H1 (cell line): ENCODE measurements at regions not wholly inside any gene's neighbourhood (a gene's known extent, or its start where the extent isn't known, plus 50 kb on each side); places are given as distances from the start of the nearest gene placed in this dataset.

Experiments used
- CBX5 ChIP-seq: fragments of 300-800, 300-1000 bp; sonication (generic); IDR thresholded peaks from 2 replicates; pipeline ENCODE4 v1.7.1; 2016; ENCODE audit warnings: antibody characterized with exemption, low read length, low read depth
- KDM1A ChIP-seq: fragments of 200-600, 300-600 bp; sonication (generic); IDR thresholded peaks from 2 replicates; pipeline ENCODE4 v1.7.1; 2016; ENCODE audit warnings: mild to moderate bottlenecking, low read length, borderline replicate concordance
- PHF8 ChIP-seq: fragments of 200-600 bp; sonication (generic); conservative IDR thresholded peaks from 2 replicates; pipeline ENCODE4 v1.7.1; 2012; ENCODE audit warnings: low read depth, mild to moderate bottlenecking, inconsistent platforms, low read length, moderate library complexity
- TCF12 ChIP-seq: IDR thresholded peaks from 2 replicates; pipeline ENCODE4 v1.6.1; 2011; ENCODE audit warnings: low read depth, mild to moderate bottlenecking, low read length

DNA sequence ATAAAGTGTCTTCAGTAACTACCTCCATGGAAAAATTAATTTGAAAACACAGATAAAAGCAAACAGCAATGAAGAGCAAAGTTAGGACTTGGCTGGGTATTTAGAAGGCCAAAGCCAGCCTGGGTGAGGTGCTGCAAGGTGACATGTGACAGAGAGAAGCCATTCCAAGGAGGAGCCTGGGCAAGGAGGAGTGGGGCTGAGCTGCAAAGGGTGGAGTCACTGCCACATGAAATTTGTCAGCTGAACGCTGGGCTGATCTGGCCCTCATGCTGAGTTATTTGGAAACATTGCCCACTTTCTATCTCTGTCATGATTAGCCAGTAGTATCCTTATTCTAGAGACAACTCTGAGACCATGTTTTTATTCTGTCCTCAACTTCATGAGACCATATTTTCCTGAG, 76.3 kb downstream of the PERP start (continued):
- TF ChIP-seq PHF8 = no peak
- TF ChIP-seq KDM1A = no peak
- TF ChIP-seq TCF12 = no peak
- no peak for TF ChIP-seq CBX5
